ENCODE measurements at regions not wholly inside any gene's neighbourhood (a gene's known extent, or its start where the extent isn't known, plus 50 kb on each side); places are given as distances from the start of the nearest gene placed in this dataset.

DNA sequence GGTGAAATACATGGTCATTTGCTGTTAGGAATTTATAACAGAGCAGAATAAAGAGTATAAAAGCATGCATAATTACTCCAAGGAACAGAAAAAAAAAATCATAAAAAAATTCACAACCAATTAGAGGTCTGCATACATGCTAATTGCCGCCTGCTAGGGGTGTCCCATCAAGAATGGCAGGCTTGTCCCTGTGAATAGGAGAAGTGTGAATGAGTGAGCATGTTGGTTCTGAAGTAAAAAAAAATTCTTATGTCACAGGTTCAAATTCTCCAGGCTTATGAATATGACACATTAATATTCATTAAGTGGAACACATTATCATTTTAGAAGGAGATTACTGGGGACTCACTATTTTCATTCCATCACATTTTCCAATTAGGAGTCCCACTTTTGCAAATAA lies 822.7 kb downstream of the NTRK3 start:
- TF ChIP-seq, protein P1, sequence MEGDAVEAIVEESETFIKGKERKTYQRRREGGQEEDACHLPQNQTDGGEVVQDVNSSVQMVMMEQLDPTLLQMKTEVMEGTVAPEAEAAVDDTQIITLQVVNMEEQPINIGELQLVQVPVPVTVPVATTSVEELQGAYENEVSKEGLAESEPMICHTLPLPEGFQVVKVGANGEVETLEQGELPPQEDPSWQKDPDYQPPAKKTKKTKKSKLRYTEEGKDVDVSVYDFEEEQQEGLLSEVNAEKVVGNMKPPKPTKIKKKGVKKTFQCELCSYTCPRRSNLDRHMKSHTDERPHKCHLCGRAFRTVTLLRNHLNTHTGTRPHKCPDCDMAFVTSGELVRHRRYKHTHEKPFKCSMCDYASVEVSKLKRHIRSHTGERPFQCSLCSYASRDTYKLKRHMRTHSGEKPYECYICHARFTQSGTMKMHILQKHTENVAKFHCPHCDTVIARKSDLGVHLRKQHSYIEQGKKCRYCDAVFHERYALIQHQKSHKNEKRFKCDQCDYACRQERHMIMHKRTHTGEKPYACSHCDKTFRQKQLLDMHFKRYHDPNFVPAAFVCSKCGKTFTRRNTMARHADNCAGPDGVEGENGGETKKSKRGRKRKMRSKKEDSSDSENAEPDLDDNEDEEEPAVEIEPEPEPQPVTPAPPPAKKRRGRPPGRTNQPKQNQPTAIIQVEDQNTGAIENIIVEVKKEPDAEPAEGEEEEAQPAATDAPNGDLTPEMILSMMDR (IDR thresholded peaks at IDR 0.05): no peak
- TF ChIP-seq, protein P2, sequence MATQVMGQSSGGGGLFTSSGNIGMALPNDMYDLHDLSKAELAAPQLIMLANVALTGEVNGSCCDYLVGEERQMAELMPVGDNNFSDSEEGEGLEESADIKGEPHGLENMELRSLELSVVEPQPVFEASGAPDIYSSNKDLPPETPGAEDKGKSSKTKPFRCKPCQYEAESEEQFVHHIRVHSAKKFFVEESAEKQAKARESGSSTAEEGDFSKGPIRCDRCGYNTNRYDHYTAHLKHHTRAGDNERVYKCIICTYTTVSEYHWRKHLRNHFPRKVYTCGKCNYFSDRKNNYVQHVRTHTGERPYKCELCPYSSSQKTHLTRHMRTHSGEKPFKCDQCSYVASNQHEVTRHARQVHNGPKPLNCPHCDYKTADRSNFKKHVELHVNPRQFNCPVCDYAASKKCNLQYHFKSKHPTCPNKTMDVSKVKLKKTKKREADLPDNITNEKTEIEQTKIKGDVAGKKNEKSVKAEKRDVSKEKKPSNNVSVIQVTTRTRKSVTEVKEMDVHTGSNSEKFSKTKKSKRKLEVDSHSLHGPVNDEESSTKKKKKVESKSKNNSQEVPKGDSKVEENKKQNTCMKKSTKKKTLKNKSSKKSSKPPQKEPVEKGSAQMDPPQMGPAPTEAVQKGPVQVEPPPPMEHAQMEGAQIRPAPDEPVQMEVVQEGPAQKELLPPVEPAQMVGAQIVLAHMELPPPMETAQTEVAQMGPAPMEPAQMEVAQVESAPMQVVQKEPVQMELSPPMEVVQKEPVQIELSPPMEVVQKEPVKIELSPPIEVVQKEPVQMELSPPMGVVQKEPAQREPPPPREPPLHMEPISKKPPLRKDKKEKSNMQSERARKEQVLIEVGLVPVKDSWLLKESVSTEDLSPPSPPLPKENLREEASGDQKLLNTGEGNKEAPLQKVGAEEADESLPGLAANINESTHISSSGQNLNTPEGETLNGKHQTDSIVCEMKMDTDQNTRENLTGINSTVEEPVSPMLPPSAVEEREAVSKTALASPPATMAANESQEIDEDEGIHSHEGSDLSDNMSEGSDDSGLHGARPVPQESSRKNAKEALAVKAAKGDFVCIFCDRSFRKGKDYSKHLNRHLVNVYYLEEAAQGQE (IDR thresholded peaks at IDR 0.05; ENCODE audit: insufficient read depth in 1 of 2, low read depth in 2 of 2, low read length in 1 of 2): no peak
